SW 1271 (cell line): ENCODE measurements at regions not wholly inside any gene's neighbourhood (a gene's known extent, or its start where the extent isn't known, plus 50 kb on each side); places are given as distances from the start of the nearest gene placed in this dataset.
A peak's percentile ranks its signal among the peaks of the same experiment; 100 is the strongest.

Experiments used
- DNase-seq, 2 experiments: peaks; one replicate each; lab custom pipeline; 2025; lab: John Stamatoyannopoulos, UW

GRCh38 chr9:20042128-20042711 is 253.4 kb upstream of the SLC24A2 start:
- no peak for DNase-seq

- DNase-seq: no peak
Observed at GRCh38 chr9:20041697-20042081, 252.9 kb upstream of the SLC24A2 start.

- no peak for DNase-seq
Observed at GRCh38 chr9:20040991-20041696, 252.3 kb upstream of the SLC24A2 start.

DNA sequence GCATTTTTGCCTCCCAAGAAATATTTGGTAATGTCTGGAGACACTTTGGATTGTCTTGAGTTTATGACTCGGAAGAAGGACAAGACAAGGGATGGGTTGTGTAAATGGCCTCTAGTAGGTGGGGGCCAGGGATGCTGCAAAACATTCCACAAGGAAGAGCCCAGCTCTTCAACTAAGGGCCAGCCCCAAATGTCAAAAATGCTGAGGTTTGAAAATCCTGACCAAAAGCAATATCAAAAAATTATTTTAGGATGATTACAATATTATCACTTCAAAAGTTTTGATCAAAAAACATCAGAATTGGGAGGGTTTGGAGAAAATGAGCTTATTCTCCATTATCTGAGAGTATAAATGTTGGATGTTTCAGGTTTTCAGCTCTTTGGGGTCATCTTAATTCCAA is 248.9 kb upstream of the SLC24A2 start:
- no peak for DNase-seq

- no peak for DNase-seq
Observed at GRCh38 chr9:20033511-20033910, 244.7 kb upstream of the SLC24A2 start.

DNA sequence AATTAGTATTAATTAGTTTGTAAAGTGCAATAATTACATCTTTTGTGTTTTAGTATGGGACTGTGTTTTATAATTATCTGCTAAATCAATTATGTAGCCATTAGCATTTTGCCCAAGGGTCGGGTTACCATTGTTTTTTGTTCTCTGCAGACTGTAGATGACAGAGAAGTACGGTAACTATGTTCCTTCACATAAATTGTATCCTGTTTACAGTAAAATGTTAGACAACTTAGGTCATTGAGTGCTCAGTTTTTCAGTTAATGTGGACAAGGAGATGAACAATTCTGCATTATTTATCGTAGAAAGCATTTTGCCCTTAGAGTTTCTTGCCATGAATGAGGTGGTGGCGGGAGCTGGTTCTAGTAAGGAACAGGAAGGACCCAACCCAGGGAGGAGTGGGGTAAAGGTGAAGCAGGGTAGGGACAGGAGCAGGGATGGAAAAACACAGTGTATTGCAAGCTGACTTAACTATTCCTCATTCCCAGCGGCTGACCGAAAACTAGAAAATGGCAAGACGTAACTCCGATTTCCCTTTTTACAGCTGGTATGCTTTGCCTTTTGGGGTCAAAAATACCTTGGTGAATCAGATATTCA is 243.7 kb upstream of the SLC24A2 start:
- no peak for DNase-seq

DNA sequence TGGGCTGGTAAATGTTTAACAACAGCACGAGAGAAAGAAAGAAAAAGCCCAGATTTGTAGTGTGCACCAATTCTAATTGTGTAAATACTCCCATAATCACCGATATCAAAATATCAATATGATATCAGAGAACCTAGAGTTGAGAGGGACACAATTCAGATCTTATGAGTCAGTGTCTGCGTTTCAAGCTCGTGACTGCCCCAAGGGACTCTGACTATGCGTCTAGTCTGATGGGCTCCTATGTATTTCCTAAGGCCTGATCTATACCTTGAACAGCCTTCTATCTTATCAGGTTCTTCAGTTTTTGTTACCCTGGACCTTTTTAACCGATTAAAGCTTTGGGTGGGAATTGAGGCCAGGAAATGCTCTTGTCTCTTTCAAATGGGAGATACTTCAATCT is 243.0 kb upstream of the SLC24A2 start:
- DNase-seq: no peak

DNA sequence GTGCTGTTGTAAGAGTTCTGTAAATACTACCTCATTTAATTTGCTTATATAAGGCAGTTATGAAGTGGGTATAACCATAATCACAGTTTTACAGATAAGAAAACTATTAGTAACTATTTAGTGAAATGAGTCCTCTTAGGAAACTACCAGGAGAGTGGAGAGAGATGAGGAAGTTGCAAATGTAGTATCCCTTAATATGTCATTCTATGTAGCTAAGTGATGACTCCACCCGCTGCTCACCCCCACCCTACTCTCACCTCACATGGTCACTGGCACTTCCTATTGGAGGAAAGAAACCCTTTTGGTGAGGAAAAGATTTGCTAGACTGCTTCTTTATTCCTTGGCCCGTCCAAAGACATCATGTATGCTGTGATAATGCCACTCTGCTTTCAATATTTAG is 241.8 kb upstream of the SLC24A2 start:
- DNase-seq: no peak

GRCh38 chr9:20030221-20030620 is 241.4 kb upstream of the SLC24A2 start:
- DNase-seq: no peak

DNA sequence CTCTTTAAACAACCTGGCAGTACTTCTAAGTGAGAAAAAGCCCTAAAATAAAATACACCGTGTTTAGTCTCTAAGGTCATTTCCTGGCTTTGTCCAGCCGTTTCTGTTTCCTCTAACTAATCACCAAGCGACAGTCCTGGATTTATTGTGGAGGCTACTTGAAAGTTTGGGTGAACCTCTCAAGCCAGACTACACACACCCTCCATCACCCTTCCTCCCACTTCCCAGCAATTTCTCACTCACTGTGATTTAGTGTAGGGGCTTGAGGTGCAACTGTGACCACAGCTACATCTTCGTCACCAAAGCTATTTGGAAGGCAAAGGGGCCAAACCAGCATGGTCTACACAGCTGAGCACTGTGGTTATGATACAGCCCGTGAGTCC is 240.0 kb upstream of the SLC24A2 start:
- no peak for DNase-seq

- DNase-seq: no peak
Observed at GRCh38 chr9:20028192-20028848, 239.5 kb upstream of the SLC24A2 start.

DNA sequence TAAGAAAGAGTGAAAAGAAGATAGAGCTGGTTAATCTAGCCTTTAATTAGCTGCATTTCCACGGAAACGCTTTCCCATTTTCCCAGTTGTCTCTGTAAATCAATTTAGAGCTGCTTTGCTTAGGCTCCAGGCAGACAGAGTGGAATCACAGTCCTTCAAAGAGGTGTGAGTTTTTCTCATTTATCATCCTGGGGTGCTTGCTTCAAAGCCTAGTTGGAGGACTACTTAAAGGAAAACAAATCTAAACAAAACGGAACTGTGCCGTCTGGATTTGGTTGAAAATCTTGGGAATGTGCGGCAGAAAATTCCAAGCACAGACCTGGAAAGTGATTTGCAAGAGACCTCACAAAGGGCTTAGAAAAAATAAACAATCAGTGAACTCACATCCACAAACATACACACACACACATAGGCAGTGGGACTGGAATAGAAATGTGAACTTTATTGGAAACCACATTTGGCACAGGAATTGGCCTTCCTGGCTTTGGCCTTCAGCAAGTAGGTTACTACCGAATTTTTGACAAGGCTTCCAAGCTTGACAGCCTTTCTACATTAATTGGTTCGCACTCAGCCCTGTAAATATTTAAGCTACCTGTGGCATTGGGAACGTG is 235.2 kb upstream of the SLC24A2 start:
- no peak for DNase-seq

GRCh38 chr9:20023210-20023905 is 234.5 kb upstream of the SLC24A2 start:
- no peak for DNase-seq

DNA sequence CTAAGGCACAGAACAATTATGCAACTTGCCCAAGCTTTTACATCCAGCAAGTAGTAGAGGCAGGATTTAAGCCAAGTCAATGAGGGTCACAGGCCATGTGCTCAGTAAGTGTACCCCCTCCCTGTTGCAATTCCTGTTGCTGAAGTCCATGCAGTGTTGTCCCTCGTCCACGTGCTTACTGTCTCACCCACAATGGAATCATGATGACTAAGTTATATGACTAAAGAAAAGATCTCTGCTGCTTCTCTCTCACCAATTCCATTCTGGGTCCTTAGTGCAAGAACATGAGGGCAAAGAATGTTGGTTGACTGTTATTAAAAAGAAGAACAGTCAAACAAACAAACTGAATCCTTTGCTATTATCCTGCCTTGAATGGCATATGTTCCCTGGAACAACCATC is 233.6 kb upstream of the SLC24A2 start:
- DNase-seq: no peak

GRCh38 chr9:20016611-20017010 is 227.8 kb upstream of the SLC24A2 start:
- DNase-seq: no peak

DNA sequence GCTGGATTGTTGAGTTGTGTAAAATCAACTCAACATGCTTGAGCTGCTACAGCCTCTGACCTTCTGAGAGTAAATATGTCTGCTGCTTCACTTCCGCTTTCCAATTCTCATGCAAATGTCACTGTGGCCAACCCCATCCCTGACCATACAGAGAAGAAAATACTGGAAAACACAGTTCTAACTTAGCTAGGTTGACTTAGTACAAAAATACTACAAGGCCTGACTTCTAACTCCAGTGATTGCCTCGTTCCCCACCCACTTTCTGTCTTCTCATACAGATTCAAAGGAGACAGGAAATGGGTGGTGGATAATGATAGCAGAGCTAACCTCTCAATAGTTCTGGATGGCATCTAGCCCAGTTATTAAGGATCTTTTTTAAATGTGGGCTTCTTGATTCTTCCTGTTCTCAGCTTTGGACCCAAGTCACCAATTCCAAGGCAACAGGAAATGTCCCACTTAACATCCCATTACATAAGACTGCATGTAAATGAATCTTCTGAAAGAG is 226.6 kb upstream of the SLC24A2 start:
- DNase-seq: no peak

- DNase-seq: no peak
Observed at GRCh38 chr9:20014168-20014567, 225.3 kb upstream of the SLC24A2 start.

DNA sequence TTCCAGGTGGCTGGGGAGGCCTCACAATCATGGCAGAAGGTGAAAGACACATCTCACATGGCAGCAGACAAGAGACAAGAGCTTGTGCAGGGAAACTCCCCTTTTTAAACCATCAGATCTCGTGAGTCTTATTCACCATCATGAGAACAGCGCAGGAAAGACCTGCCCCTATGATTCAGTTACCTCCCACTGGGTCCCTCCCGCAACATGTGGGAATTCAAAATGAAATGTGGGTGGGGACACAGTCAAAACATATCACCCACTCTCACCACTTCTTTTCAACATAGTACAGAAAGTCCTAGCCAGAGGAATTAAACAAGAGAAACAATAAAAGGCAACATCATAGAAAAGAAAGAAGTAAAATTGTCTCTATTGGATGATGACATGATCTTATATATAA is 223.4 kb upstream of the SLC24A2 start:
- no peak for DNase-seq

GRCh38 chr9:20009606-20010005 is 220.8 kb upstream of the SLC24A2 start:
- no peak for DNase-seq

- no peak for DNase-seq
Observed at GRCh38 chr9:20002011-20002410, 213.2 kb upstream of the SLC24A2 start.

GRCh38 chr9:20001058-20001457 is 212.2 kb upstream of the SLC24A2 start:
- no peak for DNase-seq

GRCh38 chr9:19999491-20000057 is 210.7 kb upstream of the SLC24A2 start:
- DNase-seq: peak in 1 of 2 experiments; percentile 69
